ENCODE measurements at regions not wholly inside any gene's neighbourhood (a gene's known extent, or its start where the extent isn't known, plus 50 kb on each side); places are given as distances from the start of the nearest gene placed in this dataset.

- no peak overlapping the region for H3K9ac ChIP-seq
- H3K4me2 ChIP-seq (ENCODE audit: low read length) = no peak overlapping the region
- H3K27me3 ChIP-seq (ENCODE audit: control insufficient read depth, insufficient read depth, low read length) = no peaks in the 10 kb centered on the region
- no peak overlapping the region for H3K4me3 ChIP-seq (ENCODE audit: low read depth, low read length)
- no peaks in the 10 kb centered on the region for H3K9me3 ChIP-seq (ENCODE audit: control insufficient read depth, low read length)
- H3K36me3 ChIP-seq (ENCODE audit: control insufficient read depth, insufficient read depth, low read length) = no peaks in the 10 kb centered on the region
- H3K27ac ChIP-seq = no peak overlapping the region
- no peaks in the 10 kb centered on the region for H3K79me2 ChIP-seq
- H3K4me1 ChIP-seq = peaks cover 2% of the 10 kb centered on the region
- no peak overlapping the region for H2AFZ ChIP-seq
- TF ChIP-seq CTCF (IDR thresholded peaks at IDR 0.05) = no peak
Observed at GRCh38 chr6:3571836-3572235, 115.0 kb upstream of the SLC22A23 start.

- no peaks in the 10 kb centered on the region for H3K79me2 ChIP-seq
- TF ChIP-seq CTCF (IDR thresholded peaks at IDR 0.05) = no peak
- no peaks in the 10 kb centered on the region for H3K9me3 ChIP-seq (ENCODE audit: control insufficient read depth, low read length)
- H3K4me1 ChIP-seq = peaks cover 2% of the 10 kb centered on the region
- H3K4me3 ChIP-seq (ENCODE audit: low read depth, low read length) = no peak overlapping the region
- H3K27ac ChIP-seq = no peak overlapping the region
- no peak overlapping the region for H2AFZ ChIP-seq
- H3K27me3 ChIP-seq (ENCODE audit: control insufficient read depth, insufficient read depth, low read length) = no peaks in the 10 kb centered on the region
- H3K9ac ChIP-seq = no peak overlapping the region
- no peak overlapping the region for H3K4me2 ChIP-seq (ENCODE audit: low read length)
- no peaks in the 10 kb centered on the region for H3K36me3 ChIP-seq (ENCODE audit: control insufficient read depth, insufficient read depth, low read length)
Observed at GRCh38 chr6:3571250-3571681, 114.4 kb upstream of the SLC22A23 start.

- Histone ChIP-seq H3K4me1 (peaks cover 2% of the 10 kb centered on the region), H3K27ac (no peak overlapping the region), H3K79me2 (no peaks in the 10 kb centered on the region), H3K4me3 (ENCODE audit: low read depth, low read length) (no peak overlapping the region), H3K4me2 (ENCODE audit: low read length) (no peak overlapping the region), H3K9ac (no peak overlapping the region), H3K36me3 (ENCODE audit: control insufficient read depth, insufficient read depth, low read length) (no peaks in the 10 kb centered on the region), H3K27me3 (ENCODE audit: control insufficient read depth, insufficient read depth, low read length) (no peaks in the 10 kb centered on the region), H2AFZ (no peak overlapping the region), H3K9me3 (ENCODE audit: control insufficient read depth, low read length) (no peaks in the 10 kb centered on the region)
- no peak for TF ChIP-seq CTCF (IDR thresholded peaks at IDR 0.05)
Observed at GRCh38 chr6:3569816-3570215, 113.0 kb upstream of the SLC22A23 start.

GRCh38 chr6:3568396-3569082, 111.7 kb upstream of the SLC22A23 start:
- no peak overlapping the region for H3K27ac ChIP-seq
- H3K4me3 ChIP-seq (ENCODE audit: low read depth, low read length) = no peak overlapping the region
- TF ChIP-seq CTCF (IDR thresholded peaks at IDR 0.05) = no peak

GRCh38 chr6:3566812-3567211, 110.0 kb upstream of the SLC22A23 start:
- H3K9ac ChIP-seq = no peak overlapping the region
- H3K4me1 ChIP-seq = peaks cover 2% of the 10 kb centered on the region
- no peak overlapping the region for H3K27ac ChIP-seq
- no peaks in the 10 kb centered on the region for H3K9me3 ChIP-seq (ENCODE audit: control insufficient read depth, low read length)
- H3K4me2 ChIP-seq (ENCODE audit: low read length) = no peak overlapping the region
- H3K4me3 ChIP-seq (ENCODE audit: low read depth, low read length) = no peak overlapping the region
- TF ChIP-seq CTCF (IDR thresholded peaks at IDR 0.05) = no peak
- H2AFZ ChIP-seq = no peak overlapping the region
- H3K79me2 ChIP-seq = no peaks in the 10 kb centered on the region
- no peaks in the 10 kb centered on the region for H3K36me3 ChIP-seq (ENCODE audit: control insufficient read depth, insufficient read depth, low read length)
- H3K27me3 ChIP-seq (ENCODE audit: control insufficient read depth, insufficient read depth, low read length) = no peaks in the 10 kb centered on the region

More at GRCh38 chr6:3568396-3569082, 111.7 kb upstream of the SLC22A23 start:
- H3K9me3 ChIP-seq (ENCODE audit: control insufficient read depth, low read length) = no peaks in the 10 kb centered on the region
- H3K4me2 ChIP-seq (ENCODE audit: low read length) = no peak overlapping the region
- no peak overlapping the region for H2AFZ ChIP-seq
- H3K36me3 ChIP-seq (ENCODE audit: control insufficient read depth, insufficient read depth, low read length) = no peaks in the 10 kb centered on the region
- no peak overlapping the region for H3K9ac ChIP-seq
- no peaks in the 10 kb centered on the region for H3K27me3 ChIP-seq (ENCODE audit: control insufficient read depth, insufficient read depth, low read length)
- H3K4me1 ChIP-seq = peaks cover 2% of the 10 kb centered on the region
- no peaks in the 10 kb centered on the region for H3K79me2 ChIP-seq

Measured in parathyroid adenoma (tissue), 2 donors.